ENCODE measurements at regions not wholly inside any gene's neighbourhood (a gene's known extent, or its start where the extent isn't known, plus 50 kb on each side); places are given as distances from the start of the nearest gene placed in this dataset.

GRCh38 chr5:2519153-2519552 is 232.3 kb downstream of the IRX2 start:
- TF ChIP-seq, protein P1, sequence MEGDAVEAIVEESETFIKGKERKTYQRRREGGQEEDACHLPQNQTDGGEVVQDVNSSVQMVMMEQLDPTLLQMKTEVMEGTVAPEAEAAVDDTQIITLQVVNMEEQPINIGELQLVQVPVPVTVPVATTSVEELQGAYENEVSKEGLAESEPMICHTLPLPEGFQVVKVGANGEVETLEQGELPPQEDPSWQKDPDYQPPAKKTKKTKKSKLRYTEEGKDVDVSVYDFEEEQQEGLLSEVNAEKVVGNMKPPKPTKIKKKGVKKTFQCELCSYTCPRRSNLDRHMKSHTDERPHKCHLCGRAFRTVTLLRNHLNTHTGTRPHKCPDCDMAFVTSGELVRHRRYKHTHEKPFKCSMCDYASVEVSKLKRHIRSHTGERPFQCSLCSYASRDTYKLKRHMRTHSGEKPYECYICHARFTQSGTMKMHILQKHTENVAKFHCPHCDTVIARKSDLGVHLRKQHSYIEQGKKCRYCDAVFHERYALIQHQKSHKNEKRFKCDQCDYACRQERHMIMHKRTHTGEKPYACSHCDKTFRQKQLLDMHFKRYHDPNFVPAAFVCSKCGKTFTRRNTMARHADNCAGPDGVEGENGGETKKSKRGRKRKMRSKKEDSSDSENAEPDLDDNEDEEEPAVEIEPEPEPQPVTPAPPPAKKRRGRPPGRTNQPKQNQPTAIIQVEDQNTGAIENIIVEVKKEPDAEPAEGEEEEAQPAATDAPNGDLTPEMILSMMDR (IDR thresholded peaks at IDR 0.05): no peak
- no peak for TF ChIP-seq ZFX (IDR thresholded peaks at IDR 0.05; ENCODE audit: borderline replicate concordance)
